NCI-H748 (cell line): ENCODE measurements at regions not wholly inside any gene's neighbourhood (a gene's known extent, or its start where the extent isn't known, plus 50 kb on each side); places are given as distances from the start of the nearest gene placed in this dataset.
"Not testable (repeated sequence)": the region's sequence is repeated elsewhere in the genome, so short reads cannot be mapped to it uniquely, and the experiment has no call there.

Experiments
- DNase-seq: peaks from one replicate; lab custom pipeline; 2025; ENCODE audit not compliant: unreplicated experiment; lab: John Stamatoyannopoulos, UW

DNA sequence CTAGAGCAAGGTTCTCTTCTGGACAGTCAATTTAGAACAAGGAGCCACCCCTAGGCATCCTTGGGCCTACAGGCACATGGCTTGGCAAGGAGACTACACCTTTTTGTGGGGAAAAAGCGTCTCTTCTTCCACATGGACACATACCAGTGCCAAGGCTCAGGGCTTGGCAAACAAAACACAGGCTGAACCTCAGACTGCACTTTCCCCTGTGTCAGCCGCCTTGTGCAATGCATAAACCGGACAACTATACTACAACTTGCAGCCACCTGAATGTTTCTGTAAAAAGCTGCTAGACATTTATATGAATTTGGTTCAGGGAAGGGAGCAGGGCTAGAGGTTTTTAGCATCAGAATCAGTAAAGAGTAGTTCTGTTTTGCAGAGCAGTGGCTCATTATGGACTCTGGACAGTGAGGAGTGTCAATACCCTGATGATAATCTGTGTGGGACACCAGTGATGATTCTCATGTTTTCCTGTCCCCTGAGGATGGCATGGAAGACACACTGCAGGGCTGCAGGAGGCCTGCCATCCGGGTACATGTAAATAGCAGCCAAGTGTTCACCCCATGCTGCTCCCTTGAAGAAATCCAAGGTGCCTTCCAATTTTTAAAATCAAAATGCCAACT lies 118.9 kb downstream of the GATA3 start:
- DNase-seq = no peak

DNA sequence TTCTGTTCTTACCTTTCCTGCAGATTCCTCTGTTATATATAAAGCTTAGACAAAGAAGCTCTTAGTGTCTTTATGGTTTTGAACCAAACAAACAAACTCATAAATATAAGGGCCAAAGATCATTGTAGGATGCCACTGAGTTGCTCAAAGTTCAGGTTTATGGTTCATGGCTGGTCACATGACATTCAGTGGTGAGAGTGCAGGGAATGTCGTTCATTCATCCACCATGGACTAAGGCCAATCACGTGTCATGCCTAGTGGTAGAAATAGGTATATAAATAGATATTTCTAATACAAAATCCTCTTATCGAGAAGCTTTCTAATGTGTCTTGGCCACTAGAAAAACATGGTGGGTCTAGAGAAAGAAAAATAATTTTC lies 119.4 kb downstream of the GATA3 start:
- DNase-seq = no peak

DNA sequence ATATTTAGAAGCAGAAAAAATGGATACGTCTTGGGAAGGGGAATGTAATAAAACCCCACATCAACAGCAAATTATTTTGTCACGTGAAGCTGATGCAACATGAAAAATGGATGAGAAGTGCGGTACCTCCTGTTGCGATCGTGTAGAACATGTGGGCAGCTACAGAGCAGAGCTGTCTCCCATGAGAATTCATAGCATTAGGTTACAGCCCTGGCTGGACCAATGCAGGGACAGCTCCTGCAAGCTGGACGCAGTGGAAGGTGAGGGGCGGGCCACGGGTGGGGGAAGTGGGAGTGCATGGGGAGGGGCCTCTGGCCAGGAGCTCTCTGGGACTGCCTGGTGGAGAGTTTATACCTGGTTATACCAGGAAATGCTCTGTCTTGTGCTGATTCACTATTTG lies 120.3 kb downstream of the GATA3 start:
- DNase-seq = no peak

DNA sequence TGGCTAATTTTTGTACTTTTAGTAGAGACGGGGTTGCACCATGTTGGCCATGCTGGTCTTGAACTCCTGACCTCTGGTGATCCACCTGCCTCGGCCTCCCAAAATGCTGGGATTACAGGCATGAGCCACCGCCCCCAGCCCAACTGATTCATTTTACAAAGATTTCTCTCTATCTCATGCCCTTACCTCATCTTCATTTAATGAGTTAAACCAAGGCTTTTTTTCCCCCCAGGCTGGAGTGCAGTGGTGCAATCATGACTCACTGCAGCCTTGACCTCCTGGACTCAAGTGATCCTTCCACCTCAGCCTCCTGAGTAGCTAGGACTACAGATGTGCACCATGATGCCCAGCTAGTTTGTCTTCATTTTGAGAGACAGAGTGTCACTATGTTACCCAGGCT lies 123.0 kb downstream of the GATA3 start:
- DNase-seq = not testable (repeated sequence)

DNA sequence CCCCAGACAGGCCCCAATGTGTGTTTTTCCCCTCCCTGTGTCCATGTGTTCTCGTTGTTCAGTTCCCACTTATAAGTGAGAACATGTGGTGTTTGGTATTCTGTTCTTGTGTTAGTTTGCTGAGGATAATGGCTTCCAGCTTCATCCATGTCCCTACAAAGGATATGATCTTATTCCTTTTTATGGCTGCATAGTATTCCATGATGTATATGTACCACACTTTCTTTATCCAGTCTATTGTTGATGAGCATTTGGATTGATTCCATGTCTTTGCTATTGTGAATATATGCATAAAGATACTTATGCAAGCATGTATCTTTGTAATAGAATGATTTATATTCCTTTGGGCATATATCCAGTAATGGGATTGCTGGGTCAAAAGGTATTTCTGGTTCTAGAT lies 125.3 kb downstream of the GATA3 start:
- not testable (repeated sequence) for DNase-seq

DNA sequence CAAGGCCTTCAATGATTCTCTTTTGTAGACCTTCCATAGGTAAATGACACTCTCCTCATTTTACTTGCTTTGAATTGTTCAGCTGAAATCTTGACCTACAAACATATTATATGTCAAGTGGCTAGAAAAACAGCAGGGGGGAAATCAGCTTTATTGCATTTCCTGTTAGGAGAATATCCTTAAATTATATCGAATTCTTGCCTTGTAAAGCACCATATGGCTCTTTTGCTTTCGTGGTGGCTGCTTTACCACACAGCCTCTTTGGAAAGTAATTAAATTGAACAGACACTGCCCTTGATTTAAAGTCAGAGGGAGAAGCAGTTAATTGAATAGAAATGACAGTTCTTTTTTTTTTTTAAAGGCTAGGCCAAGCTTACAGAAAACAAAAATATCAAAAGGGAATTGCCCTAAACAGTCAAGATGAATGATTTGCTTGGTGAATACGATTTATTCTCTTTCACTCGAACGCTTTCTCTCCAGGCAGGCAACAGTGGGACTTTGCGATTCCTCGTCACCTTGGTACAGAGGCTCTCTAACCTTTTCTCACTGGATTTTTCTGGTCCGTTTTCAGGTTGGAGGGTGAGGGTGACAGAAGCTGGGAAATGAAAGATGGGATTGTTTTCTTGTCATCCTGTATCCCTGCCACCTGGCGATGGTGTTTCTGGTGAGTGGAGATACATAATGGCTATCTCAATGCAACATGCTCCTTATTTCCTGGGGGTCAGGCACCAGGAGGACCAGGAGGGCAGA lies 126.0 kb downstream of the GATA3 start:
- peak; percentile 23 for DNase-seq

DNA sequence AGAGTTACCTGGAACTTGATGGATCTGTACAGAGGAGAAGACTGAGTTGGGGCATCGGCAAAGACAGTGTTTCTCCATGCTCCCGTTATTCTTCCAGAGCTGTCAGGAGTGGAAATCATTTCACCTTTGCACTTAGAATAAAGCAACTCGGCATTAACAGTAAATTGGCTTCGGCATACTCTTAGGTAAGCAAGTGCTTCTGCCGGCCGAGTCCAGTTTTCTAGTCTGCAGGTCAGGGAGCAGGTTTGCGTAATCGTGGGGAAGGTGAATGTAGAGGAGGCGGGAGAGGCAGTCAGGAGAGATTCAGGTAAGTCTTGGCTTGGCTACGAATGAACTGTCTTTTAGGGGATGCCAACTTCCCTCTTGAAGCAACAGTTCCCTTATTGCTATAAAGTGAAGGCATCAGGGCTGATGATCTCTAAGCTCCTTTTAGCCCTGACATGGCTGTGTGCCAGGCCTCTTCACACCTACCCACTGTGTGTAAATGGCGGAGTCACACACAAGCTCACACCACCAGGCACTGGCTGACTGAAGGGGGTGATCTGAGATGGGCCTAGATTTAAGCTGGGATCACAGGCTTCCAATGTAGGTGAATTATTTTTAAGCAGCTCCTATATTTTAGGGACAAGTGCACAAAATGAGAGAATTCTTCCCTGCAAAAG lies 127.1 kb downstream of the GATA3 start:
- no peak for DNase-seq

DNA sequence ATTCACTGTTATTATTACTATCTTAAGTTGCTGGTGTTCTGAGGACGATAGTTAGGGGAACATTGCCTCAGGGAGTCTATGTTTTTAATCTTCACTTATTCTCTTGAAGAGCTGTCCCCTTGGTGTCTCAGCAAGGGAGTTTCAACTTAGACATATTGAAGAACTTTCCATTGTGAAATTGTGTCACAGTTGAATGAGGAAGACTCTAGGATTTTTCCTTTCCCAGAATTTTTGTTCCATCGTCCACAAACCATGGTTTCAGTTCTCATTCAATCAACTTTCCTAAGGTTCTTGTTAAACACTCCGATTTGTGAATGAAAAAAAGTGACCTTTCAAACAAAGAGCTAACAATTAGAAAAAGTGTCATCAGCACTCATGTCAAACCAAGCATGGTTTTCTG lies 128.3 kb downstream of the GATA3 start:
- no peak for DNase-seq

DNA sequence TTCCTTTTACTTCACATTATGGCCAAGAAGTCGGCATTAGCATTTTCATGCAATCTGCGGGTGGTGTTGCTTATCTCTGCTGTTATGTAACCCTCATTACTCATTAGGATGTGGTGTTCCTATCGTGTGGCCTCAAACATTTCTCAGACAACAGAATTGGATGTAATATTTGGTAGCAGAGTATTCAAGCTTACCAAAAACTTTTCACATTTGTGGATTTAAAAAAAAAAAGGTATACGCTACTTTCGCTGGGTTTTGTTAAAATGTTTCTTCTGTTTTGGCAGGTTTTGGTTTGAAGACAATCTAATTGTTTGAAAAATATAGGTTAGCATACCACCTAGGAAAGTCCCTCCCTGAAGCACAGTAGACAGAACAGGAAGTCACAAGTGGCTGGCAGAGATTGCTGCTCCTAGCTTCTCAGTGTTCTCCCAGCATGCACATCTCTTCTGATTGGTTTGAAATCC lies 128.8 kb downstream of the GATA3 start:
- DNase-seq = no peak

DNA sequence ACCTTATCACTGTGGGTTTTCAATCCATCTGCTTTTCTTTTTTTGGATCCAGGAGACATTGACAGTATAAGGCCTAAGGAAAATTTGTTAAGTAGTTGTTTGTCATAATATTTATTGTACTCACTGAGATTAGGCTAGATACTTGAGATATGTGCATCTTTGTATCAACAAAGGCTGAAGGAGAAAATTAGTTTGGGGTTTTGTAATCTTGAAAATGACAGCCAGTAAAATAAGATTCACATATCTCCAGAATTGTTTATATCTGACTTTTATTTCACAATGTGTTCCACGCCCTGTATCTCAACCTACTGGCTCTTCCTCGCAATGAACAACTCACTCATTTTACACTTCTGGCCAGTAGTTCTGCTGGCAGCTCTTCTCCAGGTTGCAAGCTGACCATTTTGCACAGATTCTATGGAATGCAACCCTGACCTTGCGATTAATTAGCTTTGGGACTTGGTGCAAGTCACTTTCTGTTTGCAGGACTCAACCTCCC lies 132.7 kb downstream of the GATA3 start:
- DNase-seq = no peak

DNA sequence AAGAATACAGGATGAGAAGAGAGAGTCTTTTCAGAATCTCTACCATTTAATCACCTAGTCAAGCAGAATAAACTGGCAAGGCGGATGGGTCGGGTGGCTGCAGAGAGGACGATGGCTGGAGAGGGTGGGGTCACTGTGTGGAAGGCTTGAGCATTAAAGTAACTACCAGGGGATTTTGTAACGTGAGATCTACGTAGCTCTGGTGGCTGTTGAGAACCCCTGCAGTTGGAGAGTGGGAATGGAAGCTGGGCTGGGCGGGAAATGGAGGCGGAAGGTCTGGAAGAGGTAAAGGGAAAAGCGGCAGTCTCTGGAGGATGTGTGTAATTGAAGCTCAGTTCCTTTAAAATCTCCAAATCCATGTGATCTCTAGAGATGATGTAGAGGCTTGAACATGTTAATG lies 135.0 kb downstream of the GATA3 start:
- no peak for DNase-seq

DNA sequence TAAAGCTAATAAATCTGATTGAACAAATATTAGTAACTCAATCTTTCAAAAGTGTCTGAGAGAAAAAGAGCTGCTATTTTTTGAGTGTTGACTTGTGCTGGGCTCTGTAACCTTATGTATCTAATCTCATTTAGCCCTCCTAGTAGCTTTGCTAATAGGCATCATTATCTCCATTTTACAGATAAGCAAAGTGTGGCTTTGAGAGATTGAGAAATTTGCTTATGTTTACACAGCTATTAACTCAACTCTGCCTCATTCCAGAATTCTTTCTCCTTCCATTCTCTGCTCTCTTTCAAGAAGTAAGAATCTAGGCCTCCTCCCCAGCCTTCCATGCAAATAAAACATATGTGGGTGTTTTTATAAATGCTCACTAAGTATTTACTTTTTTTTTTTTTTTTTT lies 137.8 kb downstream of the GATA3 start:
- DNase-seq = no peak

DNA sequence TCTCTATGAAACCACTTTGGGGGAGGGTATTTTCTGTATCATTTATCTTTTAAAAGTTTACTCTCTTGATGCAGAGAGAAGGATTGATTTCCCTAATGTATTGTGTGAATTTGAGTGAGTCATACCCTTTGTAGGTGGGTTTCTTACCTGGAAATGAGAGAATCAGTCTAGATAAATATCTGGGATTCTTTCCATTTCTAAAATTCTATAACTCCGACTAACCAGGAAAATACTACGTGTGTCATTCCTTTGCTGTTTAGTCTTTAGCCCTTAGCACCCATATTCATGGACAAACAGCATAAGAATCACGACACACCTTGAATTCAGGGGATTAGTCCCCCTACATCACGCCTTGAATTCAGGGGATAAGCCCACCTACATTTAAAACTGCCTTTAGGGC lies 139.1 kb downstream of the GATA3 start:
- no peak for DNase-seq

DNA sequence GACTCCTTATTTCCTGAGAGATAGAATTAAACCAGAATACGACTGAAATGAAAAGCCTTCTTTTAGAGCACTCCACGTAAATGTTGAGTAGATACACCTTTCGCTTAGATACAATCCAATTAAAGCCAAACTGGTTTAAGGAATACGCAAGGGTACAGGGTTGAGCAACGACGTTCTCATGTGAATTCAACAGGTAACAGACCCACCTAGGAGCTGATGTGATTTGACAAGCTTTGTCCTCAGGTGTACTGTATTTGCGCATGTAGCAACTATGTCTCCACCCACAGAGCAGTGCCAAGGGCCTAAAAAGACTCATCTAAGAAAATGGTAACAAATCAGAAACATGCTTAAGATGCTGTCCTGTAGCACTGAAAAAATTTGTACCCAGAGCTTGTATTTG lies 139.6 kb downstream of the GATA3 start:
- no peak for DNase-seq

DNA sequence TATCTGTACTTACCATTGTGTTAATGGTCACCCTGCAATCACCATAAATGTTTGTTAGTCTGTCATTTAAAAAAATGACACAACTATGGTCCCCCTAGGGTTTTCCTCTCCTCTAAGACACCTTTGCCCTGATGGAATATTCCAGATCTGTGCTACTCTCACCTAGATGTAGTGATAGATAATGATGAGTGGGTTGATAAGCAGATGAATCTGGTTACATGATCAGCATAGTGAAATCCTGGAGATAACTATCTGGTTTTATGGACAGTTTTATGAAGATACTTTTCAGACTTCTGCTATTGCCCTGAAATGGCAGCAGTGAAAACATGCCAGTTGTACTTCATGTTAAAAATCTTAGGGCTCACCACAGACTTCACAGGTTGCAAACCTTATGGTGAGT lies 152.4 kb downstream of the GATA3 start:
- no peak for DNase-seq

DNA sequence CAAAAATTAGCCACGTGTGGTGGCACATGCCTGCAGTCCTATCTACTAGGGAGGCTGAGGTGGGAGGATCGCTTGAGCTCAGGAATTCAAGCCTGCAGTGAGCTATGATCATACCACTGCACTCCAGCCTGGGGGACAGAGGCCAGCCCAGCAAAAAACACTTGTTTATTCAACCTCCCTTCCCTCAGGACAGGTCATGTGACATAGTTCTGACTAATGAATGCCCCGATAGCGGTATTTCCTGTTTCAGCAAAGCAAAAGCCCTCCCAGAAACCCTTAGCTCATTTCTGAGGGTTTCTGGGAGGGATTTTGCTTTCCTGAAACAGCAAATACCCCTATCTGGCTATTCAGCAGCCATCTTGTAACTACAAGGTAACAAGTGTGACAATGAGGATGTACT lies 157.1 kb downstream of the GATA3 start:
- DNase-seq = no peak

DNA sequence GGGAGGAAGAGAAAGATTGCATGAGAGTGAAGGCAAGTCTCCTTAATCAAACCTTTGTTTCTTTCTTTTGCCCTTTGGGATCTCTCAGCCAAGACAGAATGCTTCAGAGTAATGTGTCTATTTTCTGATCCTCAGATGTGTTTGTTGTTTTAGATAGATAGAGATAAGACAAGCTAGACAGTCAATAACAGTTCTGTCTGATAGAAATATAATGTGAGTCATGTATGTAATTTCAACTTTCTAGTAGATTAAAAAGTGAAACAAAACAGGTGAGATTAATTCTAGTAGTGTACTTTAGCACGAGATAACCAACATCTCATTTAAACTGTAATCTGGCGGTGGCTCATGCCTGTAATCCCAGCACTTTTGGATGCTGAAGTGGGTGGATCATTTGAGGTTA lies 159.2 kb downstream of the GATA3 start:
- no peak for DNase-seq

DNA sequence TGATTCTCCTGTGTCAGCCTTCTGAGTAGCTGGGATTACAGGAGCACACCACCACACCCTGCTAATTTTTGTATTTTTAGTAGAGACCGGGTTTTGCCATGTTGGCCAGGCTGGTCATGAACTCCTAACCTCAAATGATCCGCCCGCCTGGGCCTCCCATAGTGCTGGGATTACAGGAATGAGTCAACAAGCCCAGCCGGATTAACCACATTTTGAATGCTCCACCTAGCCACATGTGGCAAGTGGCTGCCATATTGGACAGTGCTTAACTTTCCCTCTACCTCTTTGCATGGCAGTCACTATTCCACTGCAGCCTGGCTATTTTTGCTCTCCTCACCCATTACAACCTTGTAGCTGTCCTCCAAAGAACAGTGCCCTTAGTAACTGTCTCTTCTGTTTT lies 160.1 kb downstream of the GATA3 start:
- no peak for DNase-seq

DNA sequence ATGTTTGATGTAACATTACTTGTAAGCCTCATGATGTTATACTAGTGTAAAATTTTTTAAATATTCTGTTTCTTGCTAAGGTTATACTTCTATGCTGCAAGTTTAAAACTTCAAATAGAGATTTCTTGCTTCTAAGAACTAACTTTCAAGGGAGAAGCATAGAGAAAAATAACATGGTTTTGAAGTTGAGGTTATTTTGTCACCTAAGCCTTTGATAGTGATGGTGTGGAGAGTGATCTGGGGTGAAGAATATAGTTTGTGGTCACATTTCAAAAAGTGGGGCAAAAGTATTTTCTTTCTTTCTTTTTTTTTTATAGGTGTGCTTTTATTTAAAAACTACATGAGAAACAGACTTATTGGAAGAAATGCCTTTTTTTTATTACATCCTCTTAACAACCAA lies 162.4 kb downstream of the GATA3 start:
- no peak for DNase-seq

DNA sequence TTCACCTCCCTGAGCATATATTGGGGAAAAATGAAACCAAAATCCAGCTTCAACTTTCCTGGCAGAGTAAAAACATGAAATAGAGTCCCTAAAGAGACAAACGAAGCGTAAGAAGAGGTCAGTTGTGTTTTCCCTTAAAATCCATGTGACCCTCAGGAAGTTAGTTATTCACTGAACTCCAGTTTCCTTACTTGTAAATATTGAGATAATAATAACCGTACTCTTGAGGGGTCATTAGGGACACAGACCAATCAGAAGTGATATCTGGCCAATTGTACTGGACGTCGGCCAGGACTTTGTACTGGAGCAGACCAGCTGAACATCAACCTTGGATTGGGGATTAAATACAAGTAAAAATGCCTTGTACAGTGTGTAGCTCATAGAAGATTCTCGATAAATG lies 167.0 kb downstream of the GATA3 start:
- no peak for DNase-seq

DNA sequence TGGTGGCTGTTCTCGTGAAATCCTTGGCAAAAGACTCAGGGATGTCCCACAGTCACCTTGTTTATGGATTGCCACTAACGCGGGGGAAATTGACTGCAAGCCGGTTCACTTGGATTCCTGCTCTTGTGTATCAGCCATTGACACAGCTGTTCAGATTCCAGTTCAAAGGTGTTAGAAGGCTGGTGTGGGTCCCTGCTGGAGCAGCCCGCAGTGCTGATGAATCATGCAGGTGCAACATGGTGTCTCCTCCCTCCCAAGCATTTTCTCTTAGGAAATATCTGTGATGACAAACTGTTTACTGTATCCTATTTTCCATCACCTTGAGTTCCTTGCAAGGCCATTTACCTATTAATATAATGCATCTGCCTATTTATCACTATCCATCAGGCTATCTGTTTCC lies 170.1 kb downstream of the GATA3 start:
- DNase-seq = no peak

DNA sequence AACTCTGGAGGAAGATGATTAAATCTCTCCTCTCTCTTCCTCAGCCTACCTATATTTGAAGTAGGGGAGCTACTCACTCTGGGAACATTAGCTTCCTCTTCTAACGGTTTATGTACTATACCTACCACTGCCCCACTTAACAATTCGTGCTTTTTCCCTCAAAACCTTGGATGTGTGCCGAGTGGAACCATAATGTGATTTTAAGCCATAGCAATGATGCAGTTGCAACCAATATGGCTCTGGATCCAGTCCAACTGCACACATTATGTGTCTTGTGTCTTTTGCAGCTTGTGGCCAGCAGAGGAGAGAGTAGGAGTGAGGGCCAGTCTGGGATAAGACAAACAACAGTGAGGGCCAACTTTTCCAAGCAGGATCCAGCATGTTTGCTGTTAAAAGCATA lies 170.7 kb downstream of the GATA3 start:
- DNase-seq = no peak
